Fibroblast of lung (primary cell): ENCODE measurements at regions not wholly inside any gene's neighbourhood (a gene's known extent, or its start where the extent isn't known, plus 50 kb on each side); places are given as distances from the start of the nearest gene placed in this dataset.

Experiments
- EZH2 ChIP-seq: IDR thresholded peaks from 2 replicates; pipeline ENCODE4 v1.5.1; 2012; ENCODE audit warnings: low read length, control low read depth, mild to moderate bottlenecking; ENCODE audit errors: missing control alignments
- TF ChIP-seq, protein P1 (sequence below), 2 donors: IDR thresholded peaks in 1 of 2; conservative IDR thresholded peaks in 1 of 2; 1 replicate in 1 of 2; 2 replicates in 1 of 2; pipeline ENCODE4 v1.5.1; 2011 to 2012; ENCODE audit warnings: low read length in 2 of 2, control low read depth in 1 of 2, inconsistent platforms in 1 of 2, low read depth in 1 of 2, mild to moderate bottlenecking in 1 of 2

DNA sequence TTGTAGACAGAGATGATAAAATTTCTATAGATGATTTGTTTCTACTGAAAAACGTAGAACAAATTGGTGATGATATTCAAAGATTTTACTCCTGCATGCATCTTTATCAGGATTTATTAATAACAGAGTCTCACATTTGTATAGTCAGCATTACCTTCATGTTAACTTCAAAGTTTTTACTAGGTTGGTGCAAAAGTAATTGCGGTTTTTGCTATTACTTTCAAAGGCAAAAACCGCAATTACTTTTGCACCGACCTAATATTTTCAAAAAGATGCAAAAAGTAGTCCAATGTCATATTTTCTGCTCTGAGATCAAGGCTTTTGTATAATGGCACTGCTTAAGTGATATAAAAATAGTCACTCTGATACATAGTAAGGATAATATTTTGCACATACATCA, 536.4 kb upstream of the ADGRL3 start:
- TF ChIP-seq, protein P1, sequence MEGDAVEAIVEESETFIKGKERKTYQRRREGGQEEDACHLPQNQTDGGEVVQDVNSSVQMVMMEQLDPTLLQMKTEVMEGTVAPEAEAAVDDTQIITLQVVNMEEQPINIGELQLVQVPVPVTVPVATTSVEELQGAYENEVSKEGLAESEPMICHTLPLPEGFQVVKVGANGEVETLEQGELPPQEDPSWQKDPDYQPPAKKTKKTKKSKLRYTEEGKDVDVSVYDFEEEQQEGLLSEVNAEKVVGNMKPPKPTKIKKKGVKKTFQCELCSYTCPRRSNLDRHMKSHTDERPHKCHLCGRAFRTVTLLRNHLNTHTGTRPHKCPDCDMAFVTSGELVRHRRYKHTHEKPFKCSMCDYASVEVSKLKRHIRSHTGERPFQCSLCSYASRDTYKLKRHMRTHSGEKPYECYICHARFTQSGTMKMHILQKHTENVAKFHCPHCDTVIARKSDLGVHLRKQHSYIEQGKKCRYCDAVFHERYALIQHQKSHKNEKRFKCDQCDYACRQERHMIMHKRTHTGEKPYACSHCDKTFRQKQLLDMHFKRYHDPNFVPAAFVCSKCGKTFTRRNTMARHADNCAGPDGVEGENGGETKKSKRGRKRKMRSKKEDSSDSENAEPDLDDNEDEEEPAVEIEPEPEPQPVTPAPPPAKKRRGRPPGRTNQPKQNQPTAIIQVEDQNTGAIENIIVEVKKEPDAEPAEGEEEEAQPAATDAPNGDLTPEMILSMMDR (conservative IDR thresholded peaks at IDR 0.05 in 1 of 2, IDR thresholded peaks at IDR 0.05 in 1 of 2; ENCODE audit: low read depth in 1 of 2, low read length in 2 of 2): no peak
- no peak for TF ChIP-seq EZH2
